Stimulated activated CD4-positive, alpha-beta T cell treated with anti-CD3 and anti-CD28 coated beads, Interleukin-2, amount 100 ng/mL, for 48 hours (primary cell): ENCODE measurements at regions not wholly inside any gene's neighbourhood (a gene's known extent, or its start where the extent isn't known, plus 50 kb on each side); places are given as distances from the start of the nearest gene placed in this dataset.

Experiments used
- DNase-seq, 2 donors: peaks; one replicate each; pipeline ENCODE4 v3.0.0-alpha.2; 2020

DNA sequence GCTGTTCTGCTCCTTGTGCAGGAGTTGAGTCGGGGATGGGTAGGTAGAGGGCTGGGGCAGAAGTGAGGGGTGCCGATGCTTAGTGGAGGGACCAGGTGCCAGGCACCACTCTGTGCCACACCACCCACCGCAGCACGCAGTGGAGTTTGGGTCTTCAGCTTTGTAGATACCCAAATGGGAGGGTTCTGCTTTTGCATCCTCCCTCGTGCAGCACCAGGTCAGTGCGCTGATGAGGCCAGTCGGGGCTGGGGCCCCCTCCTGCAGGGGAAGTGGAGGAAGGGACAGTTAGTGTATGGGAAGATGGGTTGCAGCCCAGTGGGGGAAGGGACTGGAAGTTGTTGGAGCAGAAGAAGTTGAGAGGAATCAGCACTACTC, 244.0 kb downstream of the RHOU start:
- no peak for DNase-seq

DNA sequence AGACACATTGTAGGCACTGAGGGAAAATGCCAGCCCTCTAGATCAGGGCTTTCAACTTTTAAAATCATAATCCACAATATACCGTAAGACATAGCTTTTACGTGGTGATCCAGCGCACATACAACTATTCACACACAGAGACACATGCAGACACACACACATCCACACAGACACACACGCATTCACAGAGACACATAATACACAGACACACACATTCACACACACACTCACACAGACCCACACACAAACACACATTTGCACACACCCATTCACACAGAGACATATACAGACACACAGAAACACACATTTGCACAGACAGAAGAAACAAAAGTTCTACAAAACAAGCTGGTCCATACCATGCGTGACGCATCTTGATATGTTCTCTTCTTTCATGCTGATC, 244.5 kb downstream of the RHOU start:
- no peak for DNase-seq

- no peak for DNase-seq
Measured at GRCh38 chr1:228980232-228980937, 245.1 kb downstream of the RHOU start.

- DNase-seq: no peak
Measured at GRCh38 chr1:228982637-228983036, 247.4 kb downstream of the RHOU start.

DNA sequence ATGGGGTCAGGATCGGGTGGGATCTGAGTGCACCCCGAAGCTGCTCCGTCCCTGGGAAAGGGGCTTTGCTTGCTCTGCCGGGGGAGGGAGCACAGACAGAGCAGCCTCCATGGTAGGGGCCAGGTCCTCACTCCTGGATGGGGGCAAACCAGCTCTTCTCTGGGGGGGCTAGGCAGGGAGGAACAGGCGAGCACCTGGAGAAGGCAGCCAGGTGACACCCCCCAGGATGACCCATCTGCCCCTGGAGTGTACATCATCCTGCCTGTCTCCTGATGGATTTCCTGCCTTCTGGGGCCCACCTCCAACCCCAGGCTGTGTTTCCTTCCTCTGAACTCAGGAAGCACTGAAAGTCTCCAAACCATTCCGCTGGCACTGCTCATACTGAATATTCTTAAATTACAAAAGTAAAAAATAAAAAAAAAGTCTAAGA, 248.0 kb downstream of the RHOU start:
- DNase-seq: no peak

DNA sequence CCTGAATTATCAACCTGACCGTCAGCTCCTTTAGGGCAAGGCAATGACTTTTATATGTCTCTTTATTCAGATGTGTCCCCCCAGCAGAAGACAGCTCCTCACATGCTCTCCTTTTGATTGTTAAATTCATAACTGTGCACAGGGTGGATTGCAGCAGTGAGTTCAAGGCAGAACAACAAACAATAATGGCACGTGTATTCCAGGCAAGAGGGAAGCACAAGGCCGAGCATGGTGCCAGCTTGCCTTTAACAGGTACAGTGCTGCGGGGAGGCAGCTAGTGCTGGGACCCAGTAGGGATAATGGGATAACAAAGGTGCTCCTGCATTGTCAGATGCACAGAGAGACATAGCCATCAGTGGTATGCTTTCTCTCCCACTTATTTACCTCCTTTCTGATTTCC, 248.4 kb downstream of the RHOU start:
- no peak for DNase-seq

DNA sequence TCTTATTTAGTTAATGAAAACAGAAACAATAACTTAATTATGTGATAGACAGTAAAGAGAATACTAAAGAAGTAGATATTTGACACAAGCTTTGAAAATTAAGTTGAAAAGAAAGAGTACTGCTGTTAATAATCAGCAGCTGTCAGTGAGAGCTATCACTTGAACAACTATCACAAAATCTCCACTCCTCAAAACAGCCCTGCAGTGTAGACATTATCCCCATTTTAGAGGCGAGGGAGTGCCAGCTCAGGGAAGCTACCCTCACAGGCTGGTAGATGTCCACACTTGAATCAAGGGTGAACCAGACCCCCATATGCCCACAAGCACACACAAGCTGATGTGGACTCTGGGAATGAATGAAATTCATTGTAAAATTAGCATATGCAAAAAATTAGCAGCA, 248.8 kb downstream of the RHOU start:
- no peak for DNase-seq

DNA sequence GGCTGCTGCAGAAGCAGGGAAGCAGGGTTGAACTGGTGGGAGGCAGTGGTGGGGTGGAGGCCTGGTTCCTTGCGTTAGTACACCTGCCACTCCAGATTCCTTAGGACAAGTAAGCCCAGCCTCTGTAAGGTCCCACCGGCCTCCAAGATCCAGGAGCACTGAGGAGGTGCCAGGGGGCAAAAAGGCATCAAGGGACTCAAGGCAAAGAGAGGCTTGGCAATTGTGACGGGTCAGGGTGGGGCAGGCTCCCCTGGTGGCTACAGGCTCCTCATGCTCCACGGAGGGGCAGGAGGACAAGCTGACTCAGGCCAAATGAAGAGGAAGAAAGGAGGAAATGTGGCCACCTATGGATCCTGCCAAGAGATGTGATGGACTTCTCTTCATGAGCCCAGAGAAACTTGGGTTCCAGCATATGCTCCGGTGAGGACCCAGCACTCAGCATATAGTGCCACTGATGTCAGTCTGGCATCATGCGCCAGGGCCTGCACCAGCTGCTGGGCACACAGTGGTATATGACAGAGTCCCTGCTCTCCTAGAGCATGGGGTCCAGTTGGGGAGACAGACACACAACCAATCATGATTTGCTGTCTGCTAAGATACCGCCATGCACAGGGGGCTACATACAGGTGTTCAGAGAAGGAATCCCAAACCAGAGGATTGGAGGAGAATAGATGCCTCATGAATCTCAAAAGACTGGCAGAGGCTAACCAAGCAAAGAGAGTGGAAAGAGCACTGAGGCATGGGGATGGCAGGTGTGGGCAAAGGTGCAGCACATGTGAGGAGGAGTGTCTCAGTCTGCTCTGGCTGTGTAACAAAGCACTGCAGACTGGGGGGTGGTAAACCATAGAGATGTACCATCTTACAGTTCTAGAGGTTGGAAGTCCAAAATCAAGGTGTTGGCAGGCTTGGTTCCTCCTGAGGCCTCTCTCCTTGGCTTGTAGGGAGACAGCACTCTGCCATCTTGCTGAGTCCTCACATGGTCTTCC, 249.7 kb downstream of the RHOU start:
- DNase-seq: no peak

GRCh38 chr1:228985661-228986060, 250.4 kb downstream of the RHOU start:
- DNase-seq: no peak

DNA sequence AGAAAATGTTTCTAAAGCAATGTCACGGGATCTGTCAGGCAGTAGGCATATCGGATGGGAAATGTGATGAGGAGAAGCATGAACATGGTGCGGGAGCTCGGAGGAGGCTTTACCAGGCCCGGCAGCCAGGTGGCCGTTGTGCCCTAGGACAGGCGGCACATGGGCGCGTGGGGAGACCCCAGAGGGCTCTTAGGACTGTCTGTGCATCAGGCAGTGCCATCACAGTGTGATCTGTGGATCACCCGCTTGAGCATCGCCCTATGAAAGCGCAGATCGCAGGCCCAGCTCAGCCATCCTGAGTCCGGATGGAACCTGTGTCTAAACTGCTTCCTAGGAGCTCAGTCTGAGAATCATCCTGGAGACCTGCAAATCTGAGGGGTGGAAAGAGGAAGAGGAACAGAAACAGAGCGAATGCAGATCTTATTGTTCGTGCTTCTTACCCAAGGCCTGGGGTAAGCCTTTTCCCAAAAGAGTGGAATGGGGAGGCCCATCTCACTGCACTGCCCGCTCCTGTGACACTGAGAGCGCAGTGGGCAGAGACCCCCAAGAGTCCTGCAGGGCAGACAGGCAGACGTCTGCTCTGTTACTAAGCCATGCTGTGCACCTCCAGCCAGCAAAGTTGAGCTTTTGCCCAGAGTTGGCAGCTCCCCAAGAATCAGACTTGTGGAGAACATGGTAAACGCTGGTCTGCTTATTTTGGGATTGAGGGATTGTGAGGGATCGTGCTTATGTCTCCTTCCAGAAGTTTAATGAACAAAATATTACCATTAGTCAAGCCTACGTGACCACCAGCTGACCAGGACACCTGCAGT, 251.0 kb downstream of the RHOU start:
- no peak for DNase-seq

DNA sequence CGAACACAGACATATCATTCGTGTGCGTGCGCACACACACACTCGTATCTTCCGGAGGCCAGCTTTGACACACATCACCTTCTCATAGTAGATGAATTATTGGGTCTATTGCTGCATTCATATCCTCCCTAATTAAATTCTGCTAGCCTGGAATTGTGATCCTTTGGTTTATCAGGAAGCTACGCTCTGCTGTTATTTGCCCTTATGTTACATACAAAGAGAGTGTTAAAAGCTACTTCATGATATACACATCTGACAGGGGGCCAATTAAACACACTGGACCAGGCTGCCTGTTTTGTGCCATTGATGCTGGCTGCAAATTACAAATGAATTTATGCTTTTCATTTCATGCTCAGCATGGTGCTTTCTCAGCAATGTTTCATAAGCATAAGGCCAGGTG, 252.0 kb downstream of the RHOU start:
- DNase-seq: no peak

DNA sequence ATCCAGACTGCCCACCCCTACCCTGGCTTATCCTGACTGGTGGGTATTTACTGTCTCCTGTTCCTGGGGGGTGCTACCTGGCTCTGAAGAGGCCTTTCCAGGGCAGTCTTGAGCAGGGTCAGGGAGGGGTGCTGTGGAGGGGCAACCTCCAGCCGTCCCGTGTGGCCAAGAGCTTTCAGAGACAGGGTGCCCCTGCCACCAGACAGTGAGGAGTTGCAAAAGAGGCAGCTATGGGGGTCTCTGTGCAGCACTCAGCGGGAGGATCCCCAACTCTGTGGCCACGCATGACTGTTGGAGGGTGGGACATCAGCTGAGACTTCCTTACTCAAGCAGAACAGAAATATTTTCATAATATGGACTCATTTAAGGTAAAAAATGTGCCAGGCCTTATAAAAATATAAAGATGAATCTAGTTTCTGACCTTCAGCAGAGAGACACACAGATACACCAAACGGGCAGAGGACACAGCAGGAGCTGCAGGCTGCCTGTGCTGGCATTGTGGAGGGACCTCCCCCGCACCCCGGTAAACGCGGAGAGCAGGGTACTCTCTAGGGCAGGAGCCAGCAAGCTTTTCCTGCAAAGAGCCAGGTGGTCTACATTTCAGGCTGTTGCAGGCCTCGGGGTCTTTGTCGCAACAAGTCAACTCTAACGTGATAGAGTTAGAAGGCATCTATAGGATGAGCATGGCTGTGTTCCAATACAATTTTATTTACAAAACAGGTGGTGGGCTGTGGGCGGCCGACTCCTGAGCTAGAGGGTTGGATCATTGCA, 252.6 kb downstream of the RHOU start:
- DNase-seq: no peak

- DNase-seq: no peak
Measured at GRCh38 chr1:228988664-228989063, 253.4 kb downstream of the RHOU start.

- DNase-seq: no peak
Measured at GRCh38 chr1:228989176-228989575, 253.9 kb downstream of the RHOU start.

DNA sequence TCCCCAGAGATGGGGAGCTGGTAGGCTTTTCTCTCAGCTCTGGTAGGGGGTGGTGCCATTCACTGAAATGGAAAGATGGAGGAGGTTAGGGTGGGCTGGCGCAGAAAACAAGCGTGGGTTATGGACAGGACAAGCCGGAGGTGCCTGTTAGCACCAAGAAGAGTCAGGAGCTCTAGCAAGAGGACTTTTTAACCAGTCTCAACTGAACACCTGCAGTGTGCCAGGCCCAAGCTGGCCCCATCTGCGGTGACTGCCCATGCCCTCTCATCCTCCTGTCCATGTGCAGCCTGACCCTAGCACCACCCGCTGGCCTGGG, 254.4 kb downstream of the RHOU start:
- DNase-seq: no peak

DNA sequence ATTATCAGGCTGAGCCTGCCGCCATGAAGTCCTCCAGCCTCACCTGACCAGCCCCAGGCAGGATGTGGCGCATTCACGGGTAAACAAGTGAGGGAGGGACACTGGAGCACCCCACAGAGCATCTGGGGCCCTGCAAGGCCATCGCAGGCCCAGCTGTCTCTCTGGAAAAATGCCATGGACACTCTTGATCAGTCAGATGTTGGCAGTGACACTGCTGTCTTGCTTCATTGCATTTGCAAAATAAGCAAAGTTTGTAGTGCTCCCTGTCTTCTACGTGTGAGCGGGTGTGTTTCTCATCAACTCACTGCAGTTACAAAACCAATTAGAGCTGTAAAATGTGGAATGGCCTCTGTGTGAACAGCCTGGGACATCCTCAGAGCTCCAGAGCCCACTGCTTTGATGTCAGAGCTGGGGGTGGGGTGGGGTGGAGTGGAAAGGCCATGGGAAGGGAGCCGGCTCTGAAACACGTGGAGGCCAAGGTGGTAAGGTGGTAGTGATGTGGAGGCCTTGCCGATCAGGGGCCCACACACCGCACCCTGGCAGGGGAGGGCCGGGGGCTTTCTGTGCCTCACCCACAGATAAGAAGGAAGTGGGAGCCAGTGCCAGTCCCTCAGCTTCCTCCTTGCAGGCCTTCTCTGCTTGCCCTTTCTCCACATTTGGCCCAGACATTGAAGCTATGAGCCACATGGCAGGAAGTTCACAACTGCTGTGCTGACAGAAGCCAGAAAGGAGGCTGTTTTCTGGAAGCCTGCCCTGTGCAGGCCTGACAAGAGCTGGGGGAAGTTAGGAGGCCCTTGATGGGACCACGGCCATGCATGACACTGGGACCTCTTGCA, 254.9 kb downstream of the RHOU start:
- no peak for DNase-seq

DNA sequence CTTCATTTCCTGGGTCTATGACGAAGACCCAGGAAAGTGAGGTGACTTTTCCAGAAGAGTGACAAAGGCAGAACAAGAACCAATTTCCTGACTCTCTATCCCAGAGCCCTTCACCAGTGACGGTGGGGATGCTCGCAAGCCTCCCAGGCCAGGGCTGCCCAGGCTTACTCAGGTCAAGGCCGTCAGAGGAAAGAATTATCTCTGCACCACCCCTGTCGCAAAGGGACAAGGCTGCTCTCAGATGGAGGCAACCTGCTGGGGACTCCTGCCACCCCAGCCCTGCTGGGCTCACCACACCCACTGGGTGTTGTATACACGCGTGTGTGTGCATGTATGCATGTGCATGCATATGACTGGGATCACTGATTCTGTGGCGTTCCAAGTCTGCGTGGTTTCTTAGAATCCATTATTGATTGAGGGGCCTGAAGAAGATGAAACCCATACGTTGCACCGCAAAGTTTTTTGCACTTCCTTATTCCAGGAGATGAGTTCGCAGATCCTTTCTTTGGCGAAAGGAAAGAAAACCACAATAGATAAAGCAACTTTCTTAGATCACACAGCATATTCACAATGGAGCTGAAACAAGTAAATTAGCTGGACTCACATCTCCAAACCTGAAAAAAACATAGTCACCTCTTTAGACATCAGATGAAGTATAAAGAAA, 255.8 kb downstream of the RHOU start:
- DNase-seq: no peak

DNA sequence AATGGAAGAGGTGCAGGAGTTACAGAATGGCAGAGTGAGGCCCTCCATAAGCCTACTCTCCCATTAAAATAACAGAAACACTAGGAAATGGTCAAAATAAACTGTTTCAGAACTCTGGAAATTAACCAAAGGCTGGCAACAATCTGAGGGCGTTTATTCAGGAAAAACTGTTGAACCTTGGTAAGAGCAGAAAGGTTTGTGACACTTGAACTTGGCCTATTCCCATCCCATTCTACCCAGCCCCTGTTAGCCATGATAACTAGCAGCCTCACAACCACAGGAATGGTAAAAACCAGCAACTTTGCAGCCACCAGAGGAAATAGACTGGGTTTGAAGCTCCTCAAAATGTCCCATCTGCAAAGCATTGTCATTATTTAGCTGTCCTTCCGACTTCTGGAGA, 256.8 kb downstream of the RHOU start:
- DNase-seq: no peak

DNA sequence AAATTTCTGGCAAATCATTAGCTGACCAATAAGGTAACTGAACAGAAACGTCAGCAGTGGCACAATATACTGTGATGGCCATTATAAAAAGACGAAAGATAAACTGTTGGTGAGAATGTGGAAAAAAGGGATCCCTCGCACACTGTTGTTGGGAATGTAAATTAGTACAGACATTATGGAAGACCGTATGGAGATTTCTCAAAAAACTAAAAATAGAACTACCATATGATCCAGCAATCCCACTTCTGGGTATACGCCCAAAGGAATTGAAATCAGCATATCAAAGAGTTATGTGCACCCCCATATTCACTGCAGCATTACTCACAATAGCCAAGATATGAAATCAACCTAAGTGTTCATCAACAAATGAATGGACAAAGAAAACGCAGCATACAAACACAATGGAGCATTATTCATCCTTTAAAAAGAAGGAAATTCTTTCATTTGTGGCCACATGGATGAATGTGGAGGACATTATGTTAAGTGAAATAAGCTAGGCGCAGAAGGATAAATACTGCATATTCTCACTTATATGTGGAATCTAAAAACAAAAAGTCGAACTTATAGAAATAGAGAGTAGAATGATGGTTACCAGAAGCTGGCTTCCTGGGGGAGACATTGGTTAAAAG, 257.7 kb downstream of the RHOU start:
- DNase-seq: no peak

- no peak for DNase-seq
Measured at GRCh38 chr1:228994676-228995594, 259.7 kb downstream of the RHOU start.
